Trophoblast cell (in vitro differentiated cells and primary cell): ENCODE measurements at regions not wholly inside any gene's neighbourhood (a gene's known extent, or its start where the extent isn't known, plus 50 kb on each side); places are given as distances from the start of the nearest gene placed in this dataset.

Source experiments
- DNase-seq, 2 donors: peaks; one replicate each; pipeline ENCODE4 v3.0.0-alpha.2; 2016
- H2AFZ ChIP-seq: 2 replicates; pipeline ENCODE4 v1.6.1; 2013; ENCODE audit warnings: low read length, moderate library complexity, mild to moderate bottlenecking; ENCODE audit not compliant: insufficient read depth, poor library complexity
- H2AK5ac ChIP-seq: 2 replicates; pipeline ENCODE4 v1.6.1; 2013; ENCODE audit warnings: mild to moderate bottlenecking, low read length
- H2BK120ac ChIP-seq: 2 replicates; pipeline ENCODE4 v1.6.1; 2013; ENCODE audit warnings: low read length, mild to moderate bottlenecking, moderate library complexity; ENCODE audit not compliant: insufficient read depth, poor library complexity
- H2BK12ac ChIP-seq: 2 replicates; pipeline ENCODE4 v1.6.1; 2013; ENCODE audit warnings: mild to moderate bottlenecking, low read length, moderate library complexity
- H2BK5ac ChIP-seq: 2 replicates; pipeline ENCODE4 v1.6.1; 2013; ENCODE audit warnings: low read length, low read depth, moderate library complexity, mild to moderate bottlenecking; ENCODE audit not compliant: poor library complexity
- H3K14ac ChIP-seq: 2 replicates; pipeline ENCODE4 v1.6.1; 2013; ENCODE audit warnings: mild to moderate bottlenecking, low read length
- H3K18ac ChIP-seq: 2 replicates; pipeline ENCODE4 v1.6.1; 2013; ENCODE audit warnings: mild to moderate bottlenecking, low read length
- H3K23ac ChIP-seq: 2 replicates; pipeline ENCODE4 v1.6.1; 2013; ENCODE audit warnings: low read length
- H3K27ac ChIP-seq: 2 replicates; pipeline ENCODE4 v1.5.1; 2013; ENCODE audit warnings: low read depth, mild to moderate bottlenecking, inconsistent platforms, low read length, moderate library complexity
- H3K27me3 ChIP-seq: 2 replicates; pipeline ENCODE4 v1.6.1; 2013; ENCODE audit warnings: inconsistent platforms, mild to moderate bottlenecking, low read length, moderate library complexity; ENCODE audit not compliant: insufficient read depth
- H3K36me3 ChIP-seq, 2 experiments: 1 replicate in 1 of 2; 2 replicates in 1 of 2; pipeline ENCODE4 v1.6.1; 2013; ENCODE audit warnings: low read length in 2 of 2, mild to moderate bottlenecking in 2 of 2, moderate library complexity in 1 of 2; ENCODE audit not compliant: insufficient read depth in 2 of 2, control insufficient read depth in 1 of 2
- H3K4ac ChIP-seq: 2 replicates; pipeline ENCODE4 v1.6.1; 2013; ENCODE audit warnings: low read depth, mild to moderate bottlenecking, low read length, moderate library complexity
- H3K4me1 ChIP-seq, 2 experiments: 1 replicate in 1 of 2; 2 replicates in 1 of 2; pipeline ENCODE4 v1.6.1; 2013; ENCODE audit warnings: low read length in 2 of 2, mild to moderate bottlenecking in 2 of 2, moderate library complexity in 1 of 2; ENCODE audit not compliant: insufficient read depth in 2 of 2, control insufficient read depth in 1 of 2
- H3K4me2 ChIP-seq: 2 replicates; pipeline ENCODE4 v1.6.1; 2013; ENCODE audit warnings: inconsistent platforms, mild to moderate bottlenecking, low read length, moderate library complexity
- H3K4me3 ChIP-seq: 2 replicates; pipeline ENCODE4 v1.5.1; 2013; ENCODE audit warnings: mild to moderate bottlenecking, low read depth, low read length, inconsistent platforms
- H3K79me1 ChIP-seq: one replicate; pipeline ENCODE4 v1.6.1; 2013; ENCODE audit warnings: low read length
- H3K79me2 ChIP-seq: 2 replicates; pipeline ENCODE4 v1.6.1; 2013; ENCODE audit warnings: low read length, mild to moderate bottlenecking; ENCODE audit not compliant: control insufficient read depth, insufficient read depth, poor library complexity
- H3K9ac ChIP-seq: 2 replicates; pipeline ENCODE4 v1.6.1; 2013; ENCODE audit warnings: mild to moderate bottlenecking, low read length
- H3K9me3 ChIP-seq: 2 replicates; pipeline ENCODE4 v1.6.1; 2013; ENCODE audit warnings: low read depth, mild to moderate bottlenecking, control low read depth, inconsistent platforms, low read length; ENCODE audit not compliant: insufficient read depth
- H4K12ac ChIP-seq: 2 replicates; pipeline ENCODE4 v1.6.1; 2013; ENCODE audit warnings: low read depth, mild to moderate bottlenecking, low read length, moderate library complexity
- H4K8ac ChIP-seq: 2 replicates; pipeline ENCODE4 v1.6.1; 2013; ENCODE audit warnings: low read depth, mild to moderate bottlenecking, low read length, moderate library complexity
- H4K91ac ChIP-seq: one replicate; pipeline ENCODE4 v1.6.1; 2013; ENCODE audit warnings: low read depth, mild to moderate bottlenecking, low read length, moderate library complexity
- WGBS: extraction: QIAGEN DNeasy Blood & Tissue Kit; methylation state at CpG from one replicate; pipeline ENCODE4 v1.1.7; 2013; ENCODE audit warnings: missing lambda C conversion rate; ENCODE audit not compliant: insufficient read length, insufficient coverage; ENCODE audit errors: extremely low coverage; 5-methylcytosine and 5-hydroxymethylcytosine counted together

DNA sequence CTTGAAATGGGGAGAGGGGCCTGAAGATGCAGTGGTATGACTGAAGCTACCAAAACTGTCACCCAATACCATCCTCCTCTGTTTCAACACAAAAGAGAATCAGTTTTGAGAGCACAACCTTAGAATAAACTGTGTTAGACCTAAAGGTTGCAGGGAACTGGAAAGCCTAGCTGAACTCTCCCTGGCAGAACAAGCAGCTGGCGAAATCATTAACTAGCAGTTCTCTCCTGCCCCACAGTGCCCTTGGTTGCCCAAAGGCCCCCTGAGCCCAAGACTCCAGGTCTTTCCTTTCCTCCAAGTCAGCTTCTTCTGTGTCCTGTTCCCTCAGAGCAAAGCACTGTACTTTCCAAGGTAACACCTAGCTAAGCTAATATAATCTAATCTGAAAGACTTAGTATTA, 135.4 kb upstream of the SLC30A5 start:
- H3K27me3 ChIP-seq: no peaks in the 10 kb centered on the region
- H4K91ac ChIP-seq: no peak overlapping the region
- no peaks in the 10 kb centered on the region for H3K9me3 ChIP-seq
- no peak overlapping the region for H3K14ac ChIP-seq
- H2AK5ac ChIP-seq: no peak overlapping the region
- DNase-seq: no peak
- no peak overlapping the region for H2AFZ ChIP-seq
- no peak overlapping the region for H4K12ac ChIP-seq
- H3K4ac ChIP-seq: no peak overlapping the region
- no peak overlapping the region for H3K4me3 ChIP-seq
- H3K9ac ChIP-seq: no peak overlapping the region
- no peak overlapping the region for H2BK5ac ChIP-seq
- H3K4me2 ChIP-seq: no peak overlapping the region
- H3K36me3 ChIP-seq: no peaks in the 10 kb centered on the region
- H2BK12ac ChIP-seq: no peak overlapping the region
- H3K79me1 ChIP-seq: peaks cover 3% of the 10 kb centered on the region
- H3K4me1 ChIP-seq: no peaks in the 10 kb centered on the region
- no CpG with 5 or more reads among the region's 1 CpG for WGBS
- H3K79me2 ChIP-seq: no peaks in the 10 kb centered on the region
- H2BK120ac ChIP-seq: no peak overlapping the region
- no peak overlapping the region for H3K27ac ChIP-seq
- no peak overlapping the region for H4K8ac ChIP-seq
- H3K18ac ChIP-seq: no peak overlapping the region
- no peak overlapping the region for H3K23ac ChIP-seq

DNA sequence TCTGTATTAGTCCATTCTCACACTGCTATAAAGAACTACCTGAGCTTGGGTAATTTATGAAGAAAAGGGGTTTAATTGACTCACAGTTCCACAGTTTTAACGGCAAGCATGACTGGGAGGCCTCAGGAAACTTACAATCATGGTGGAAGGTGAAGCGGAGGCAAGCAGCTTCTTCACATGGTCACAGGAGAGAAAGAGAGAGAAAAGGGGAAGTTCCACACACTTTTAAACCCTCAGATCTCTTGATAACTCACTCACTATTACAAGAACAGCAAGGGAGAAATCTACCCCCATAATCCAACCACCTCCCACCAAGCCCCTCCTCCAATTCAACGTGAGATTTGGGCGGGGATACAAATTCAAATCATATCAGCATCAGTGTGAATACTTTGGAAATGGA, 133.4 kb upstream of the SLC30A5 start:
- H2BK5ac ChIP-seq: no peak overlapping the region

DNA sequence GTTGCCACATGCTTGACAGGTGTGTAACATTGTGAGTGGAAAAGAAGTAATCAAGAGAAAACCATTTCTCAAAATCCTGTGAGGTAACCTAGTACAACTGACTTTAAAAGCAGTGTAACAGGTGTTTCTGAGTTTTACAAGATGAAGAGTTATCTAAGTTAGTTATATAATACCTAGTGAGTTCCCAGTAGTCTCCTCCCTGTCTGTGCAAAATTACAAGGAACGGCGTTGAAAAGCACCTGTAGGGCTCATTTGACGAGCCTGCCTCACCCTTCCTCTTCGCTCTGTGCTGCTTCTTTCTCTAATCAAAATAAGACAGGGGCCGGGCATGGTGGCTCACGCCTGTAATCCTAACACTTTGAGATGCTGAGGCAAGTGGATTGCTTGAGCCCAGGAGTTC, 132.9 kb upstream of the SLC30A5 start:
- DNase-seq: no peak

More for the DNA sequence above, 133.4 kb upstream of the SLC30A5 start:
- Histone ChIP-seq H3K18ac (no peak overlapping the region), H3K27ac (no peak overlapping the region), H3K14ac (no peak overlapping the region), H4K12ac (no peak overlapping the region), H3K27me3 (no peaks in the 10 kb centered on the region), H2BK12ac (no peak overlapping the region), H3K23ac (no peak overlapping the region), H3K79me1 (peaks cover 3% of the 10 kb centered on the region), H3K4me2 (no peak overlapping the region), H3K9ac (no peak overlapping the region), H4K91ac (no peak overlapping the region), H3K4ac (no peak overlapping the region), H2BK120ac (no peak overlapping the region), H3K4me3 (no peak overlapping the region), H3K4me1 (no peaks in the 10 kb centered on the region), H3K9me3 (no peaks in the 10 kb centered on the region), H3K36me3 (no peaks in the 10 kb centered on the region), H4K8ac (no peak overlapping the region), H2AFZ (no peak overlapping the region), H3K79me2 (no peaks in the 10 kb centered on the region), H2AK5ac (no peak overlapping the region)
- no peak for DNase-seq
- no CpG with 5 or more reads among the region's 4 CpGs for WGBS

DNA sequence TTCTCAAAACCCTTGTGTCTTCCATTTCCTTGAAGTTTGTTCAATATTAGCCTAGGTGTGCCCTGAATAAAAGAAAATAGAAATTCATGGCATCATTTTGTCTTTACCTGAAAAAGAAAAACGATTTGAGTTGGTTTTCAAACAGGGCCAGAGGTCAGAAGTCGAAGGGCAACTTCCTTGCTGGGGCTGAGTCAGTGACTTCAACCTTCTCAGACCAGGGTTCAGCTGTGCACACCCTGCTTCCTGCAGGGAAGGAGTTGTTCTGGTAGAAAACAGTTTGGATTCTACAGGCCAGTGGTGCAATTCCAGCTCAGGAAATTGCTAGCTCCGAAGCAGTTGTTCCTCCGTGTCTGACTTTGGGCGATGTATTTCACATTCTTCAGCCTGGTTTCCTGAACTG, 132.1 kb upstream of the SLC30A5 start:
- Histone ChIP-seq H3K4ac (no peak overlapping the region), H3K9me3 (peaks cover 3% of the 10 kb centered on the region), H4K8ac (no peak overlapping the region), H2AFZ (no peak overlapping the region), H3K4me2 (no peak overlapping the region), H3K14ac (no peak overlapping the region), H3K27me3 (no peaks in the 10 kb centered on the region), H2BK12ac (peak overlapping the region; percentile 0), H3K4me3 (no peak overlapping the region), H3K23ac (no peak overlapping the region), H2AK5ac (no peak overlapping the region), H2BK5ac (no peak overlapping the region), H3K79me2 (no peaks in the 10 kb centered on the region), H4K91ac (no peak overlapping the region), H3K4me1 (no peaks in the 10 kb centered on the region), H3K79me1 (peaks cover 3% of the 10 kb centered on the region), H4K12ac (no peak overlapping the region), H3K9ac (no peak overlapping the region), H3K36me3 (no peaks in the 10 kb centered on the region), H2BK120ac (no peak overlapping the region), H3K18ac (no peak overlapping the region), H3K27ac (no peak overlapping the region)
- DNase-seq: no peak
- WGBS: no CpG with 5 or more reads among the region's 5 CpGs

More for the DNA sequence above, 132.9 kb upstream of the SLC30A5 start:
- Histone ChIP-seq H3K4ac (no peak overlapping the region), H4K12ac (no peak overlapping the region), H4K91ac (no peak overlapping the region), H3K4me3 (no peak overlapping the region), H3K23ac (no peak overlapping the region), H2AFZ (no peak overlapping the region), H4K8ac (no peak overlapping the region), H3K4me1 (no peaks in the 10 kb centered on the region), H3K27ac (no peak overlapping the region), H3K9ac (no peak overlapping the region), H2BK120ac (no peak overlapping the region), H3K14ac (no peak overlapping the region), H3K79me2 (no peaks in the 10 kb centered on the region), H3K9me3 (peaks cover 3% of the 10 kb centered on the region), H3K4me2 (no peak overlapping the region), H3K18ac (no peak overlapping the region), H3K36me3 (no peaks in the 10 kb centered on the region), H2BK12ac (no peak overlapping the region), H2BK5ac (no peak overlapping the region), H2AK5ac (no peak overlapping the region), H3K79me1 (peaks cover 3% of the 10 kb centered on the region), H3K27me3 (no peaks in the 10 kb centered on the region)
- no CpG with 5 or more reads among the region's 6 CpGs for WGBS
